Liver (tissue), 8 donors: ENCODE measurements at regions not wholly inside any gene's neighbourhood (a gene's known extent, or its start where the extent isn't known, plus 50 kb on each side); places are given as distances from the start of the nearest gene placed in this dataset.

Source experiments
- DNase-seq: peaks from one replicate; pipeline ENCODE4 v3.0.0-alpha.2; 2017; ENCODE audit warnings: low spot score
- H3K27ac ChIP-seq, 2 donors: one replicate each; pipeline ENCODE4 v1.7.0; 2013; ENCODE audit warnings: inconsistent platforms in 2 of 2, low read length in 2 of 2, control low read depth in 1 of 2, low read depth in 1 of 2, mild to moderate bottlenecking in 1 of 2
- H3K27me3 ChIP-seq, 4 donors: one replicate each; pipeline versions ENCODE4 v1.6.1 to v1.7.0; 2013; ENCODE audit warnings: low read length in 3 of 4, inconsistent platforms in 1 of 4, mild to moderate bottlenecking in 1 of 4, moderate library complexity in 1 of 4; ENCODE audit not compliant: control insufficient read depth in 4 of 4, insufficient read depth in 4 of 4
- H3K36me3 ChIP-seq, 4 donors: one replicate each; pipeline versions ENCODE4 v1.6.1 to v1.7.0; 2013; ENCODE audit warnings: low read length in 3 of 4, mild to moderate bottlenecking in 3 of 4, low read depth in 1 of 4, moderate library complexity in 1 of 4; ENCODE audit not compliant: control insufficient read depth in 4 of 4, insufficient read depth in 3 of 4
- H3K4me1 ChIP-seq, 4 donors: one replicate each; pipeline versions ENCODE4 v1.6.1 to v1.7.0; 2013; ENCODE audit warnings: low read length in 3 of 4, mild to moderate bottlenecking in 3 of 4, moderate library complexity in 1 of 4; ENCODE audit not compliant: control insufficient read depth in 4 of 4, insufficient read depth in 4 of 4
- H3K4me3 ChIP-seq, 3 donors: one replicate each; pipeline versions ENCODE4 v1.6.1 to v1.7.0; 2013; ENCODE audit warnings: low read length in 3 of 3, control low read depth in 1 of 3, low read depth in 1 of 3, mild to moderate bottlenecking in 1 of 3
- H3K9ac ChIP-seq, 2 donors: one replicate each; pipeline ENCODE4 v1.7.0; 2013; ENCODE audit warnings: low read length in 2 of 2, mild to moderate bottlenecking in 2 of 2, moderate library complexity in 2 of 2, control low read depth in 1 of 2, low read depth in 1 of 2
- H3K9me3 ChIP-seq, 4 donors: one replicate each; pipeline versions ENCODE4 v1.6.1 to v1.7.0; 2013; ENCODE audit warnings: low read length in 3 of 4; ENCODE audit not compliant: control insufficient read depth in 4 of 4
- EGR1 ChIP-seq, 2 donors: IDR thresholded peaks; 2 replicates each; pipeline ENCODE4 v1.6.1; 2016 to 2018; ENCODE audit warnings: antibody characterized with exemption in 2 of 2, low read depth in 2 of 2
- FOXA1 ChIP-seq: IDR thresholded peaks from 2 replicates; pipeline ENCODE4 v1.6.1; 2016; ENCODE audit warnings: antibody characterized with exemption
- FOXA2 ChIP-seq: IDR thresholded peaks from 2 replicates; pipeline ENCODE4 v1.6.1; 2016; ENCODE audit warnings: antibody characterized with exemption
- GABPA ChIP-seq, 2 donors: IDR thresholded peaks in 1 of 2; conservative IDR thresholded peaks in 1 of 2; 2 replicates each; pipeline ENCODE4 v1.6.1; 2016; ENCODE audit warnings: antibody characterized with exemption in 2 of 2, mild to moderate bottlenecking in 1 of 2, moderate library complexity in 1 of 2
- HNF4A ChIP-seq, 2 donors: conservative IDR thresholded peaks; 2 replicates each; pipeline ENCODE4 v1.6.1; 2016; ENCODE audit warnings: antibody characterized with exemption in 2 of 2, mild to moderate bottlenecking in 2 of 2
- HNF4G ChIP-seq: IDR thresholded peaks from 2 replicates; pipeline ENCODE4 v1.6.1; 2016; ENCODE audit warnings: antibody characterized with exemption
- RAD21 ChIP-seq, 2 donors: IDR thresholded peaks; 2 replicates each; pipeline ENCODE4 v1.6.1; 2016; ENCODE audit warnings: antibody characterized with exemption in 2 of 2, mild to moderate bottlenecking in 2 of 2
- RXRA ChIP-seq, 2 donors: IDR thresholded peaks; 2 replicates each; pipeline ENCODE4 v1.6.1; 2017 to 2018; ENCODE audit warnings: antibody characterized with exemption in 2 of 2, mild to moderate bottlenecking in 1 of 2
- TAF1 ChIP-seq: conservative IDR thresholded peaks from 2 replicates; pipeline ENCODE4 v1.6.1; 2016; ENCODE audit warnings: antibody characterized with exemption, mild to moderate bottlenecking
- YY1 ChIP-seq: IDR thresholded peaks from 2 replicates; pipeline ENCODE4 v1.6.1; 2016; ENCODE audit warnings: antibody characterized with exemption, mild to moderate bottlenecking
- WGBS: extraction: QIAGEN DNeasy Blood & Tissue Kit; methylation state at CpG from one replicate; pipeline ENCODE4 v1.1.7; 2013; 5-methylcytosine and 5-hydroxymethylcytosine counted together
- TF ChIP-seq, protein P1 (sequence below): IDR thresholded peaks from 2 replicates; pipeline ENCODE4 v1.6.1; 2016; ENCODE audit warnings: antibody characterized with exemption
- TF ChIP-seq, protein P2 (sequence below): IDR thresholded peaks from 2 replicates; pipeline ENCODE4 v1.6.1; 2016; ENCODE audit warnings: antibody characterized with exemption
- TF ChIP-seq, protein P3 (sequence below): IDR thresholded peaks from 2 replicates; pipeline ENCODE4 v1.6.1; 2016; ENCODE audit warnings: antibody characterized with exemption, mild to moderate bottlenecking
- TF ChIP-seq, protein P4 (sequence below): IDR thresholded peaks from 2 replicates; pipeline ENCODE4 v1.6.1; 2016; ENCODE audit warnings: antibody characterized with exemption
- TF ChIP-seq, protein P5 (sequence below): fragments of 150-350 bp; IDR thresholded peaks from 2 replicates; pipeline ENCODE4 v1.5.1; 2017; ENCODE audit warnings: improper control_type of control experiment, low read depth, low read length; ENCODE audit not compliant: missing input control
- donor health status: healthy.
- donor health status: healthy.
- donor health status: healthy.
- donor health status: healthy.
- donor health status: healthy.

DNA sequence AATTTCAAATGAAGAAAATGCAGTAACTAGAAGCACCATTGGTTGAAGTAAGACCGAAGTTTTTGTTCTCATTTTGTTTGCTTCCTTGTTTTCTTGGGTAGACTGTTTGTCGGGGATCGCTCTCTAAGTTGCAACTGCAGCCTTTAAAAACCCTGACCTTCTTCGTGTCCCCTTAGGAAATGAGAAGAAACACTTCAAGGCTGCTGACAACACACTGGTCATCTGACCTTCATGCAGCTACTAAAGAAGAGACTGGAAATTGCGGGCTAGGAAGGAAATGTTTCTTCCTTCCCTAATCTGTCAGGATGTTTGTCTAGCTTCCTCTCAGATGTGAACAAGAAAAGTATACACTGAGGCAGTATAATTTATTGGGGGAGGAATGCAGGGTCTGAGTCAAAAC is 50.7 kb upstream of the CHSY3 start:
- Histone ChIP-seq H3K27ac (no peak overlapping the region), H3K9ac (no peak overlapping the region), H3K27me3 (no peaks in the 10 kb centered on the region), H3K4me1 (no peaks in the 10 kb centered on the region), H3K9me3 (no peaks in the 10 kb centered on the region), H3K4me3 (no peak overlapping the region), H3K36me3 (no peaks in the 10 kb centered on the region)
- 36% methylated on average over 5 of the region's 5 CpGs for WGBS
- TF ChIP-seq GABPA (IDR thresholded peaks at IDR 0.05 in 1 of 2, conservative IDR thresholded peaks at IDR 0.05 in 1 of 2) (no peak), FOXA2 (no peak), HNF4G (no peak), RAD21 (IDR thresholded peaks at IDR 0.05) (no peak), YY1 (no peak), HNF4A (conservative IDR thresholded peaks at IDR 0.05) (no peak), FOXA1 (no peak), EGR1 (IDR thresholded peaks at IDR 0.05; ENCODE audit: low read depth in 2 of 2) (peak in 1 of 2 donors; percentile 49), TAF1 (no peak), RXRA (IDR thresholded peaks at IDR 0.05) (no peak)
- TF ChIP-seq, protein P1, sequence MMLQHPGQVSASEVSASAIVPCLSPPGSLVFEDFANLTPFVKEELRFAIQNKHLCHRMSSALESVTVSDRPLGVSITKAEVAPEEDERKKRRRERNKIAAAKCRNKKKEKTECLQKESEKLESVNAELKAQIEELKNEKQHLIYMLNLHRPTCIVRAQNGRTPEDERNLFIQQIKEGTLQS: no peak
- TF ChIP-seq, protein P2, sequence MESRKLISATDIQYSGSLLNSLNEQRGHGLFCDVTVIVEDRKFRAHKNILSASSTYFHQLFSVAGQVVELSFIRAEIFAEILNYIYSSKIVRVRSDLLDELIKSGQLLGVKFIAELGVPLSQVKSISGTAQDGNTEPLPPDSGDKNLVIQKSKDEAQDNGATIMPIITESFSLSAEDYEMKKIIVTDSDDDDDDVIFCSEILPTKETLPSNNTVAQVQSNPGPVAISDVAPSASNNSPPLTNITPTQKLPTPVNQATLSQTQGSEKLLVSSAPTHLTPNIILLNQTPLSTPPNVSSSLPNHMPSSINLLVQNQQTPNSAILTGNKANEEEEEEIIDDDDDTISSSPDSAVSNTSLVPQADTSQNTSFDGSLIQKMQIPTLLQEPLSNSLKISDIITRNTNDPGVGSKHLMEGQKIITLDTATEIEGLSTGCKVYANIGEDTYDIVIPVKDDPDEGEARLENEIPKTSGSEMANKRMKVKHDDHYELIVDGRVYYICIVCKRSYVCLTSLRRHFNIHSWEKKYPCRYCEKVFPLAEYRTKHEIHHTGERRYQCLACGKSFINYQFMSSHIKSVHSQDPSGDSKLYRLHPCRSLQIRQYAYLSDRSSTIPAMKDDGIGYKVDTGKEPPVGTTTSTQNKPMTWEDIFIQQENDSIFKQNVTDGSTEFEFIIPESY: no peak
- TF ChIP-seq, protein P3, sequence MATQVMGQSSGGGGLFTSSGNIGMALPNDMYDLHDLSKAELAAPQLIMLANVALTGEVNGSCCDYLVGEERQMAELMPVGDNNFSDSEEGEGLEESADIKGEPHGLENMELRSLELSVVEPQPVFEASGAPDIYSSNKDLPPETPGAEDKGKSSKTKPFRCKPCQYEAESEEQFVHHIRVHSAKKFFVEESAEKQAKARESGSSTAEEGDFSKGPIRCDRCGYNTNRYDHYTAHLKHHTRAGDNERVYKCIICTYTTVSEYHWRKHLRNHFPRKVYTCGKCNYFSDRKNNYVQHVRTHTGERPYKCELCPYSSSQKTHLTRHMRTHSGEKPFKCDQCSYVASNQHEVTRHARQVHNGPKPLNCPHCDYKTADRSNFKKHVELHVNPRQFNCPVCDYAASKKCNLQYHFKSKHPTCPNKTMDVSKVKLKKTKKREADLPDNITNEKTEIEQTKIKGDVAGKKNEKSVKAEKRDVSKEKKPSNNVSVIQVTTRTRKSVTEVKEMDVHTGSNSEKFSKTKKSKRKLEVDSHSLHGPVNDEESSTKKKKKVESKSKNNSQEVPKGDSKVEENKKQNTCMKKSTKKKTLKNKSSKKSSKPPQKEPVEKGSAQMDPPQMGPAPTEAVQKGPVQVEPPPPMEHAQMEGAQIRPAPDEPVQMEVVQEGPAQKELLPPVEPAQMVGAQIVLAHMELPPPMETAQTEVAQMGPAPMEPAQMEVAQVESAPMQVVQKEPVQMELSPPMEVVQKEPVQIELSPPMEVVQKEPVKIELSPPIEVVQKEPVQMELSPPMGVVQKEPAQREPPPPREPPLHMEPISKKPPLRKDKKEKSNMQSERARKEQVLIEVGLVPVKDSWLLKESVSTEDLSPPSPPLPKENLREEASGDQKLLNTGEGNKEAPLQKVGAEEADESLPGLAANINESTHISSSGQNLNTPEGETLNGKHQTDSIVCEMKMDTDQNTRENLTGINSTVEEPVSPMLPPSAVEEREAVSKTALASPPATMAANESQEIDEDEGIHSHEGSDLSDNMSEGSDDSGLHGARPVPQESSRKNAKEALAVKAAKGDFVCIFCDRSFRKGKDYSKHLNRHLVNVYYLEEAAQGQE: no peak
- TF ChIP-seq, protein P4, sequence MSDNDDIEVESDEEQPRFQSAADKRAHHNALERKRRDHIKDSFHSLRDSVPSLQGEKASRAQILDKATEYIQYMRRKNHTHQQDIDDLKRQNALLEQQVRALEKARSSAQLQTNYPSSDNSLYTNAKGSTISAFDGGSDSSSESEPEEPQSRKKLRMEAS: peak; percentile 20
- TF ChIP-seq, protein P5, sequence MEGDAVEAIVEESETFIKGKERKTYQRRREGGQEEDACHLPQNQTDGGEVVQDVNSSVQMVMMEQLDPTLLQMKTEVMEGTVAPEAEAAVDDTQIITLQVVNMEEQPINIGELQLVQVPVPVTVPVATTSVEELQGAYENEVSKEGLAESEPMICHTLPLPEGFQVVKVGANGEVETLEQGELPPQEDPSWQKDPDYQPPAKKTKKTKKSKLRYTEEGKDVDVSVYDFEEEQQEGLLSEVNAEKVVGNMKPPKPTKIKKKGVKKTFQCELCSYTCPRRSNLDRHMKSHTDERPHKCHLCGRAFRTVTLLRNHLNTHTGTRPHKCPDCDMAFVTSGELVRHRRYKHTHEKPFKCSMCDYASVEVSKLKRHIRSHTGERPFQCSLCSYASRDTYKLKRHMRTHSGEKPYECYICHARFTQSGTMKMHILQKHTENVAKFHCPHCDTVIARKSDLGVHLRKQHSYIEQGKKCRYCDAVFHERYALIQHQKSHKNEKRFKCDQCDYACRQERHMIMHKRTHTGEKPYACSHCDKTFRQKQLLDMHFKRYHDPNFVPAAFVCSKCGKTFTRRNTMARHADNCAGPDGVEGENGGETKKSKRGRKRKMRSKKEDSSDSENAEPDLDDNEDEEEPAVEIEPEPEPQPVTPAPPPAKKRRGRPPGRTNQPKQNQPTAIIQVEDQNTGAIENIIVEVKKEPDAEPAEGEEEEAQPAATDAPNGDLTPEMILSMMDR: no peak
- DNase-seq: no peak
